Natural killer cell (primary cell): ENCODE measurements at regions not wholly inside any gene's neighbourhood (a gene's known extent, or its start where the extent isn't known, plus 50 kb on each side); places are given as distances from the start of the nearest gene placed in this dataset.

Experiments
- ATAC-seq, 3 donors: fragments of 150-1000 bp in 2 of 3; fragments of 200-7000 bp in 1 of 3; cut with Tn5 transposase; 1 replicate in 1 of 3; 2 replicates in 2 of 3; pipeline ENCODE4 v1.10.0; 2021; ENCODE audit warnings: mild to moderate bottlenecking in 2 of 3, moderate library complexity in 2 of 3
- DNase-seq, 2 donors: peaks; one replicate each; pipeline versions ENCODE4 v3.0.0 to v3.0.0-alpha.2; 2013 to 2021; ENCODE audit warnings: mixed read lengths in 1 of 2
- H3K27ac ChIP-seq: one replicate; pipeline ENCODE4 v1.5.1; 2013; ENCODE audit warnings: mild to moderate bottlenecking, low read length
- H3K27me3 ChIP-seq: one replicate; pipeline ENCODE4 v1.6.1; 2013; ENCODE audit warnings: low read length; ENCODE audit not compliant: control insufficient read depth, insufficient read depth
- H3K36me3 ChIP-seq: one replicate; pipeline ENCODE4 v1.6.1; 2013; ENCODE audit warnings: low read length; ENCODE audit not compliant: control insufficient read depth, insufficient read depth
- H3K4me1 ChIP-seq: one replicate; pipeline ENCODE4 v1.6.1; 2013; ENCODE audit warnings: low read length; ENCODE audit not compliant: control insufficient read depth, insufficient read depth
- H3K4me3 ChIP-seq: one replicate; pipeline ENCODE4 v1.5.1; 2013; ENCODE audit warnings: low read length
- H3K9me3 ChIP-seq: one replicate; pipeline ENCODE4 v1.6.1; 2013; ENCODE audit warnings: low read length; ENCODE audit not compliant: control insufficient read depth, insufficient read depth
- H3K27ac Mint-ChIP-seq, 2 donors: one replicate each; pipeline ENCODE4 v1.8.0; 2022; ENCODE audit warnings: mild to moderate bottlenecking in 2 of 2, mixed read lengths in 2 of 2, moderate library complexity in 1 of 2
- H3K27me3 Mint-ChIP-seq, 2 donors: one replicate each; pipeline ENCODE4 v1.8.0; 2022; ENCODE audit warnings: low read depth in 2 of 2, mixed read lengths in 2 of 2
- H3K36me3 Mint-ChIP-seq: one replicate; pipeline ENCODE4 v1.8.0; 2022; ENCODE audit warnings: mixed read lengths
- H3K4me1 Mint-ChIP-seq, 2 donors: one replicate each; pipeline ENCODE4 v1.8.0; 2022; ENCODE audit warnings: mixed read lengths in 2 of 2
- H3K4me3 Mint-ChIP-seq: one replicate; pipeline ENCODE4 v1.8.0; 2022; ENCODE audit warnings: mild to moderate bottlenecking, moderate library complexity, mixed read lengths
- H3K9me3 Mint-ChIP-seq, 2 donors: one replicate each; pipeline ENCODE4 v1.8.0; 2022; ENCODE audit warnings: mixed read lengths in 2 of 2
- WGBS: methylation state at CpG from one replicate; pipeline ENCODE4 v1.1.7; 2013; ENCODE audit warnings: missing lambda C conversion rate; ENCODE audit not compliant: insufficient coverage; 5-methylcytosine and 5-hydroxymethylcytosine counted together
- intact Hi-C: fragments of 100-400 bp; cut with micrococcal nuclease; formaldehyde crosslinking; loops from one replicate; pipeline ENCODE4 v1.14.2; 2022
- TF ChIP-seq, protein P1 (sequence below): fragments of 200-600 bp; IDR thresholded peaks from one replicate; pipeline ENCODE4 v1.8.0; 2022; ENCODE audit warnings: antibody characterized with exemption

DNA sequence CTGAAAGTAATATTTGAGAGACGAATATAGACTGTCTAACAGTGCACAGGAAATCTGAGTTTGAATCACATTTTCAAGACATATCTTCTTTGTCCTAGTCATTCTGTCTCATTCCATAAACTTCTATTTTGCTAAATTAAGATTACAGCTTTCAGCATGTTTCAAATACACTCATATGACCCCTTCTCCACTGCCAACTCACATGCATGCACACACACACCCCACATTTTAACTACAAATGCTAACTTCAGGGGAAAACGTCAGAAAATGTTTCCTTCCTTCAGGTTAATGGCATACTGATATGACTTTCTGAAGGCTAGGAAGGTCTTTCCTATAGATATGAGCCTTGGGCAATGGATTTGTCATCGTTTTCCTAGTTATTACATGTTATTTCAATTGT lies 373.7 kb downstream of the RBM43 start:
- no peak for DNase-seq
- Histone ChIP-seq H3K4me3 (no peak overlapping the region), H3K27ac (no peak overlapping the region), H3K9me3 (peaks cover 4% of the 10 kb centered on the region), H3K36me3 (no peaks in the 10 kb centered on the region), H3K27me3 (no peaks in the 10 kb centered on the region), H3K4me1 (no peaks in the 10 kb centered on the region)
- H3K36me3 Mint-ChIP-seq, result no peaks in the 10 kb centered on the region
- 60% methylated on average over 3 of the region's 3 CpGs for WGBS
- ATAC-seq, result no peak
- peaks cover 17 to 18% of the 10 kb centered on the region in 2 donors for H3K9me3 Mint-ChIP-seq
- TF ChIP-seq, protein P1, sequence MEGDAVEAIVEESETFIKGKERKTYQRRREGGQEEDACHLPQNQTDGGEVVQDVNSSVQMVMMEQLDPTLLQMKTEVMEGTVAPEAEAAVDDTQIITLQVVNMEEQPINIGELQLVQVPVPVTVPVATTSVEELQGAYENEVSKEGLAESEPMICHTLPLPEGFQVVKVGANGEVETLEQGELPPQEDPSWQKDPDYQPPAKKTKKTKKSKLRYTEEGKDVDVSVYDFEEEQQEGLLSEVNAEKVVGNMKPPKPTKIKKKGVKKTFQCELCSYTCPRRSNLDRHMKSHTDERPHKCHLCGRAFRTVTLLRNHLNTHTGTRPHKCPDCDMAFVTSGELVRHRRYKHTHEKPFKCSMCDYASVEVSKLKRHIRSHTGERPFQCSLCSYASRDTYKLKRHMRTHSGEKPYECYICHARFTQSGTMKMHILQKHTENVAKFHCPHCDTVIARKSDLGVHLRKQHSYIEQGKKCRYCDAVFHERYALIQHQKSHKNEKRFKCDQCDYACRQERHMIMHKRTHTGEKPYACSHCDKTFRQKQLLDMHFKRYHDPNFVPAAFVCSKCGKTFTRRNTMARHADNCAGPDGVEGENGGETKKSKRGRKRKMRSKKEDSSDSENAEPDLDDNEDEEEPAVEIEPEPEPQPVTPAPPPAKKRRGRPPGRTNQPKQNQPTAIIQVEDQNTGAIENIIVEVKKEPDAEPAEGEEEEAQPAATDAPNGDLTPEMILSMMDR, result no peak
- no peak overlapping the region for H3K27ac Mint-ChIP-seq
- no peak overlapping the region for H3K4me3 Mint-ChIP-seq
- H3K4me1 Mint-ChIP-seq, result no peaks in the 10 kb centered on the region
- intact Hi-C loops, result no loop called here
- H3K27me3 Mint-ChIP-seq, result no peaks in the 10 kb centered on the region

DNA sequence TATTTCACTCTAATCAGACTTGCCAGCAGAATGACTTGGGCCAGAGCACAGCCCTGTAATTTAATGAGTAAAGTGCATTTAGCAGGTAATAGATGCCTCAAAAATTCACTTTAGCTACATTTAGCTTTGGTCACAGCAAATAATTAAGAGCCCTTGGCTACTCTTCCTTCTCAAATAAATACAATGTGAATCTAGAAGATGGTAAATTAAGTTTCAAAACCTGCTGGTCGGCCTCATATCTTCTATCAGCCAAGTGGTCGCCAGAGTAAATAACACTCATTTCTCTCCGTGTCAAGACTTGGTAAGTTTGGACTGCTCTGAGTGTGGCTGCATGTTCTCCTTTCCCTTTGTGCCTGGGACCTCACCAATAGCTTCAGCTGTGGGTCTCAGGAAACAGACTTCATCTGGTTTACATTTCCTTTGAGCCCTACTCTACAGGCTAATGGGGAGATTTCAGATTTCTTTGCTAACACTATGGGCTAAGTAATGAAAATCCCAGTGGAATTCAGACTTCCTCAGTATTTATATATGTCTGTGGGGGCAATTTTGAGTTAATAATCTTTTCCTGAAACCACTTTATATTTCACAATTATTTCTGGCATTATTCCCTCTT lies 375.8 kb downstream of the RBM43 start:
- H3K27ac Mint-ChIP-seq, result no peak overlapping the region
- peaks cover 13 to 15% of the 10 kb centered on the region in 2 donors for H3K9me3 Mint-ChIP-seq
- no peaks in the 10 kb centered on the region for H3K27me3 ChIP-seq
- H3K4me1 ChIP-seq, result no peaks in the 10 kb centered on the region
- H3K27me3 Mint-ChIP-seq, result no peaks in the 10 kb centered on the region
- no peaks in the 10 kb centered on the region for H3K4me1 Mint-ChIP-seq
- H3K36me3 ChIP-seq, result no peaks in the 10 kb centered on the region
- peaks cover 4% of the 10 kb centered on the region for H3K9me3 ChIP-seq
- intact Hi-C loops, result no loop called here
- H3K36me3 Mint-ChIP-seq, result no peaks in the 10 kb centered on the region
- H3K4me3 Mint-ChIP-seq, result no peak overlapping the region
- no peak overlapping the region for H3K4me3 ChIP-seq
- WGBS, result 81% methylated on average over 3 of the region's 3 CpGs
- no peak for ATAC-seq
- TF ChIP-seq, protein P1, result no peak
- no peak overlapping the region for H3K27ac ChIP-seq
- DNase-seq, result no peak

GRCh38 chr2:150885236-150885635 lies 376.4 kb downstream of the RBM43 start:
- no peaks in the 10 kb centered on the region for H3K36me3 Mint-ChIP-seq
- H3K4me3 Mint-ChIP-seq, result no peak overlapping the region
- TF ChIP-seq, protein P1, result no peak
- H3K9me3 Mint-ChIP-seq, result peaks cover 15 to 17% of the 10 kb centered on the region in 2 donors
- intact Hi-C loops, result no loop called here
- WGBS, result no CpG with 5 or more reads among the region's 1 CpG
- no peaks in the 10 kb centered on the region for H3K4me1 Mint-ChIP-seq
- no peak overlapping the region for H3K4me3 ChIP-seq
- H3K9me3 ChIP-seq, result peaks cover 4% of the 10 kb centered on the region
- H3K27ac ChIP-seq, result no peak overlapping the region
- H3K27ac Mint-ChIP-seq, result no peak overlapping the region
- no peaks in the 10 kb centered on the region for H3K27me3 Mint-ChIP-seq
- DNase-seq (no peak), ATAC-seq (no peak)
- no peaks in the 10 kb centered on the region for H3K4me1 ChIP-seq
- no peaks in the 10 kb centered on the region for H3K36me3 ChIP-seq
- no peaks in the 10 kb centered on the region for H3K27me3 ChIP-seq

- Histone ChIP-seq H3K4me3 (no peak overlapping the region), H3K27me3 (no peaks in the 10 kb centered on the region), H3K4me1 (no peaks in the 10 kb centered on the region), H3K27ac (no peak overlapping the region), H3K9me3 (no peaks in the 10 kb centered on the region), H3K36me3 (no peaks in the 10 kb centered on the region)
- Mint-ChIP-seq H3K27me3 (no peaks in the 10 kb centered on the region), H3K9me3 (peaks cover 12 to 15% of the 10 kb centered on the region in 2 donors), H3K27ac (no peak overlapping the region), H3K4me1 (no peaks in the 10 kb centered on the region), H3K36me3 (no peaks in the 10 kb centered on the region), H3K4me3 (no peak overlapping the region)
- DNase-seq, result no peak
- intact Hi-C loops, result no loop called here
- no peak for ATAC-seq
- TF ChIP-seq, protein P1, result no peak
Measured at GRCh38 chr2:150883613-150883895, 378.1 kb downstream of the RBM43 start.
